ENCODE measurements at regions not wholly inside any gene's neighbourhood (a gene's known extent, or its start where the extent isn't known, plus 50 kb on each side); places are given as distances from the start of the nearest gene placed in this dataset.

- Histone ChIP-seq H3K4me3 (ENCODE audit: low read depth, low read length) (no peak overlapping the region), H3K36me3 (ENCODE audit: control insufficient read depth, insufficient read depth, low read length) (no peaks in the 10 kb centered on the region), H3K27me3 (ENCODE audit: control insufficient read depth, insufficient read depth, low read length) (no peaks in the 10 kb centered on the region)
- DNase-seq (ENCODE audit: low read depth): no peak
- TF ChIP-seq CTCF (IDR thresholded peaks at IDR 0.05; ENCODE audit: insufficient read depth, low read length, poor library complexity, severe bottlenecking): no peak
These were observed 373.4 kb upstream of the CHRM2 start for GRCh38 chr7:136495081-136495480.

- Histone ChIP-seq H3K4me3 (ENCODE audit: low read depth, low read length) (no peak overlapping the region), H3K36me3 (ENCODE audit: control insufficient read depth, insufficient read depth, low read length) (no peaks in the 10 kb centered on the region), H3K27me3 (ENCODE audit: control insufficient read depth, insufficient read depth, low read length) (no peaks in the 10 kb centered on the region)
- DNase-seq (ENCODE audit: low read depth): no peak
- TF ChIP-seq CTCF (IDR thresholded peaks at IDR 0.05; ENCODE audit: insufficient read depth, low read length, poor library complexity, severe bottlenecking): no peak
These were observed 376.1 kb upstream of the CHRM2 start for GRCh38 chr7:136492366-136492765.

GRCh38 chr7:136489808-136490207 is 378.6 kb upstream of the CHRM2 start:
- Histone ChIP-seq H3K36me3 (ENCODE audit: control insufficient read depth, insufficient read depth, low read length) (no peaks in the 10 kb centered on the region), H3K4me3 (ENCODE audit: low read depth, low read length) (no peak overlapping the region), H3K27me3 (ENCODE audit: control insufficient read depth, insufficient read depth, low read length) (no peaks in the 10 kb centered on the region)
- DNase-seq (ENCODE audit: low read depth): no peak
- TF ChIP-seq CTCF (IDR thresholded peaks at IDR 0.05; ENCODE audit: insufficient read depth, low read length, poor library complexity, severe bottlenecking): no peak

- DNase-seq (ENCODE audit: low read depth): no peak
- Histone ChIP-seq H3K36me3 (ENCODE audit: control insufficient read depth, insufficient read depth, low read length) (no peaks in the 10 kb centered on the region), H3K4me3 (ENCODE audit: low read depth, low read length) (no peak overlapping the region), H3K27me3 (ENCODE audit: control insufficient read depth, insufficient read depth, low read length) (no peaks in the 10 kb centered on the region)
- TF ChIP-seq CTCF (IDR thresholded peaks at IDR 0.05; ENCODE audit: insufficient read depth, low read length, poor library complexity, severe bottlenecking): no peak
These were observed 387.6 kb upstream of the CHRM2 start for GRCh38 chr7:136480901-136481300.

- H3K4me3 ChIP-seq (ENCODE audit: low read depth, low read length): no peak overlapping the region
- no peaks in the 10 kb centered on the region for H3K27me3 ChIP-seq (ENCODE audit: control insufficient read depth, insufficient read depth, low read length)
- DNase-seq (ENCODE audit: low read depth): no peak
- TF ChIP-seq CTCF (IDR thresholded peaks at IDR 0.05; ENCODE audit: insufficient read depth, low read length, poor library complexity, severe bottlenecking): no peak
- H3K36me3 ChIP-seq (ENCODE audit: control insufficient read depth, insufficient read depth, low read length): no peaks in the 10 kb centered on the region
These were observed 388.5 kb upstream of the CHRM2 start for GRCh38 chr7:136479922-136480321.

GRCh38 chr7:136470179-136470578 is 398.3 kb upstream of the CHRM2 start:
- DNase-seq (ENCODE audit: low read depth): no peak
- no peak for TF ChIP-seq CTCF (IDR thresholded peaks at IDR 0.05; ENCODE audit: insufficient read depth, low read length, poor library complexity, severe bottlenecking)
- Histone ChIP-seq H3K36me3 (ENCODE audit: control insufficient read depth, insufficient read depth, low read length) (no peaks in the 10 kb centered on the region), H3K4me3 (ENCODE audit: low read depth, low read length) (no peak overlapping the region), H3K27me3 (ENCODE audit: control insufficient read depth, insufficient read depth, low read length) (no peaks in the 10 kb centered on the region)
